Ovary (tissue), 3 donors: ENCODE measurements at regions not wholly inside any gene's neighbourhood (a gene's known extent, or its start where the extent isn't known, plus 50 kb on each side); places are given as distances from the start of the nearest gene placed in this dataset.

Experiments
- EP300 ChIP-seq: sonication (generic); formaldehyde crosslinking; IDR thresholded peaks from one replicate; pipeline ENCODE4 v1.6.1; 2017; ENCODE audit warnings: antibody characterized with exemption
- POLR2A ChIP-seq: fragments of 450-650 bp; IDR thresholded peaks from one replicate; pipeline ENCODE4 v1.6.1; 2017; ENCODE audit warnings: antibody characterized with exemption, mild to moderate bottlenecking, moderate library complexity
- TF ChIP-seq, protein P1 (sequence below), 3 donors: fragments of 450-650 bp in 2 of 3; fragments of 200-600 bp in 1 of 3; IDR thresholded peaks; one replicate each; pipeline versions ENCODE4 v1.5.1 to v1.8.0; 2016 to 2022; ENCODE audit warnings: antibody characterized with exemption in 3 of 3, mild to moderate bottlenecking in 1 of 3
- donor health status: DM: no; HTN: no; CAD: no.

DNA sequence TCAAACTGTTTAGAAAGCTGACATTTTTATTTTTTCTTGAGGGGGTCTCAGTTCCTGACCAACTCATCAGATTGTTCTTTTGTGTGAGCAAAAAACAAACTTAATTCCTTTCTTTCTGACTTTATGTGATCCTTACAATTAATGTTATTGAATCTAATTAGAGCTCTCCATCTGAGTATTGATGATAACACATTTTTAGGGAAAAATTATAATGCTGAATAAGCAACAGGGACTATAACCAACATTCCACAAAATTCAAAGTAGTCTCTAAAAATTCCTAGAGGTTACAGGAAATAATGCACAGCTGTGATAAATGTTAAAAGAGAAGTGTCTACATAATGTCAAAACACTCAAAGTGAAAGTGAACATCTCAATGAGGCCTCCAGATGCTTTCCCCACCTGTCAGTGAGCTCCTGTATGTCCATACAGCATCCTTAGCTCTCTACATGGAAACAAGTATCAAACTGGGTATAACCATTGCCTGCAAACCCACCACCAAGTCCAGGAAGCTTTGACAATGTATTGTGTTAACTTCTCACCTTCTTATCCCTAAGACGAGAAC, 786.0 kb upstream of the SLC39A10 start:
- TF ChIP-seq, protein P1, sequence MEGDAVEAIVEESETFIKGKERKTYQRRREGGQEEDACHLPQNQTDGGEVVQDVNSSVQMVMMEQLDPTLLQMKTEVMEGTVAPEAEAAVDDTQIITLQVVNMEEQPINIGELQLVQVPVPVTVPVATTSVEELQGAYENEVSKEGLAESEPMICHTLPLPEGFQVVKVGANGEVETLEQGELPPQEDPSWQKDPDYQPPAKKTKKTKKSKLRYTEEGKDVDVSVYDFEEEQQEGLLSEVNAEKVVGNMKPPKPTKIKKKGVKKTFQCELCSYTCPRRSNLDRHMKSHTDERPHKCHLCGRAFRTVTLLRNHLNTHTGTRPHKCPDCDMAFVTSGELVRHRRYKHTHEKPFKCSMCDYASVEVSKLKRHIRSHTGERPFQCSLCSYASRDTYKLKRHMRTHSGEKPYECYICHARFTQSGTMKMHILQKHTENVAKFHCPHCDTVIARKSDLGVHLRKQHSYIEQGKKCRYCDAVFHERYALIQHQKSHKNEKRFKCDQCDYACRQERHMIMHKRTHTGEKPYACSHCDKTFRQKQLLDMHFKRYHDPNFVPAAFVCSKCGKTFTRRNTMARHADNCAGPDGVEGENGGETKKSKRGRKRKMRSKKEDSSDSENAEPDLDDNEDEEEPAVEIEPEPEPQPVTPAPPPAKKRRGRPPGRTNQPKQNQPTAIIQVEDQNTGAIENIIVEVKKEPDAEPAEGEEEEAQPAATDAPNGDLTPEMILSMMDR (IDR thresholded peaks at IDR 0.05), result no peak
- TF ChIP-seq POLR2A (no peak), EP300 (no peak)
